ENCODE measurements at regions not wholly inside any gene's neighbourhood (a gene's known extent, or its start where the extent isn't known, plus 50 kb on each side); places are given as distances from the start of the nearest gene placed in this dataset.

DNA sequence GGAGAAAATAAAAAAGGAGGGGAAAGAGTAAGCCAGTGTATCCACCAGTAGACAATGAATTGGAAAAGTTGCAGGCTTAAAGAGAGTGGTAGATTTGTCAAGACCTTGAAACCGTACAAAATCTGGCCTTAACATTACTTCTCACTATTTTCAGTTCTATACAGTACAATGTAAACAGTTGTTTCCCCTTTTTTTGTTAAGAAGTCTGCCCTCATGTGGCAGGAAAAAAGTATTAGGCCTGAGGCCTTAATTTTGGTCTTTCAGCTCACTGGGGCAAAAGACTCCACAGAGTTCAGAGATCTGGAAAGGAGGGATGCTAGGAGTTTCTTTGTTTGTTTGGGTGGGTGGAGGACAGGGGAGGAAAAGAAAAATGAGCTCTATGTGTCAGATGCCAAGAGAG lies 92.8 kb upstream of the CCDC160 start:
- TF ChIP-seq, protein P1, sequence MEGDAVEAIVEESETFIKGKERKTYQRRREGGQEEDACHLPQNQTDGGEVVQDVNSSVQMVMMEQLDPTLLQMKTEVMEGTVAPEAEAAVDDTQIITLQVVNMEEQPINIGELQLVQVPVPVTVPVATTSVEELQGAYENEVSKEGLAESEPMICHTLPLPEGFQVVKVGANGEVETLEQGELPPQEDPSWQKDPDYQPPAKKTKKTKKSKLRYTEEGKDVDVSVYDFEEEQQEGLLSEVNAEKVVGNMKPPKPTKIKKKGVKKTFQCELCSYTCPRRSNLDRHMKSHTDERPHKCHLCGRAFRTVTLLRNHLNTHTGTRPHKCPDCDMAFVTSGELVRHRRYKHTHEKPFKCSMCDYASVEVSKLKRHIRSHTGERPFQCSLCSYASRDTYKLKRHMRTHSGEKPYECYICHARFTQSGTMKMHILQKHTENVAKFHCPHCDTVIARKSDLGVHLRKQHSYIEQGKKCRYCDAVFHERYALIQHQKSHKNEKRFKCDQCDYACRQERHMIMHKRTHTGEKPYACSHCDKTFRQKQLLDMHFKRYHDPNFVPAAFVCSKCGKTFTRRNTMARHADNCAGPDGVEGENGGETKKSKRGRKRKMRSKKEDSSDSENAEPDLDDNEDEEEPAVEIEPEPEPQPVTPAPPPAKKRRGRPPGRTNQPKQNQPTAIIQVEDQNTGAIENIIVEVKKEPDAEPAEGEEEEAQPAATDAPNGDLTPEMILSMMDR (IDR thresholded peaks at IDR 0.05) = peak in 1 of 5 experiments; percentile 5
- TF ChIP-seq POLR2A (IDR thresholded peaks at IDR 0.05) (no peak), EP300 (IDR thresholded peaks at IDR 0.05; ENCODE audit: low read depth) (no peak)
